ENCODE measurements at regions not wholly inside any gene's neighbourhood (a gene's known extent, or its start where the extent isn't known, plus 50 kb on each side); places are given as distances from the start of the nearest gene placed in this dataset.

DNA sequence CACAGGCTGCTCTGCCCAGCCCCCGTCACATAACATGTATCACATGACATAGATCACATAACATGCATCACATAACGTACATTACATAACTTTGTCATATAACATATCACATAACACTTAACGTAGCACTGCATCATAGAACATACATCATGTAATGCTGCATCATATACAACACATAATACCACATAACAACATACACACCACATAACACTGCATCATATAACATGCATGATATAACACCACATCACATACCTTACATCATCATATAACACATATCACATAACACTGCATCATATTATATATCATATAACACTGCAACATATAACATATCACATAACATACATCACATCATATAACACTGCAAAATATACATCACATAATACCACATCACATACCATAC lies 83.8 kb downstream of the AXIN2 start:
- DNase-seq, result no peak

DNA sequence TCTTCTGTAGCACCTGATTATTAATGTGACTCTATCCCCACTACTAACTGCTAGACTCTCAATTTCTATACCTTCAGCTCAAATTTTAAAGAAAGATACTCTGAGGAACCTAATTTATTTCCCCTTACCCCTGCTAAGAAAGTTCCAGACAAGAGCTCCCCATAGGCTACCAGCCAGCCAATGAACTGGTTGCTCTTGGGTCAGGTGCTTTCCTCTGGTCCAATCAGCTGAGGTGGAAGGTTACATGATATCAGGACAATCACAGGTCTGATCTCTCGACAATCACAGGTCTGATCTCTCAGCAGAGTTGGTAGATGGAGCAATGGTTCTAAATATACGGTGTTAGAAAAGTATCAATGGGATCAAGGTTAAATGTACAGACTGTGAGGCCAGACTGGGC lies 86.8 kb downstream of the AXIN2 start:
- no peak for DNase-seq

DNA sequence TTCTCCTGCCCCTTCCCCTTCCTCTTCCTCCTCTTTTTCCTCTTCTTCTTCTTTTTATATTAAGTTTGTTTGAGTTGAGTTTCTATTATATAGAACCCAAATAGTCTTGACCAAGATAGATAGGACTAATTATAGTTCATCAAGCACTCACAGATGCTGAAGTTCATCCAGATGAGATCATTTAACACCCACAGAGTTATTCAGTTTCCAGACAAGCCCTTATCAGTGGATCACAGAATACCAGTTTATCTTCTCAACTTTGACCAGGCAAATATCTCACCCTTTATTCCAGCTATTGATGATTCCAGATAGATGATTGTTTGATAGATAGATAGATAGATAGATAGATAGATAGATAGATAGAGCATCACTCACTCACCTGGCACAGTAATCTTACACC lies 87.5 kb downstream of the AXIN2 start:
- no peak for DNase-seq

DNA sequence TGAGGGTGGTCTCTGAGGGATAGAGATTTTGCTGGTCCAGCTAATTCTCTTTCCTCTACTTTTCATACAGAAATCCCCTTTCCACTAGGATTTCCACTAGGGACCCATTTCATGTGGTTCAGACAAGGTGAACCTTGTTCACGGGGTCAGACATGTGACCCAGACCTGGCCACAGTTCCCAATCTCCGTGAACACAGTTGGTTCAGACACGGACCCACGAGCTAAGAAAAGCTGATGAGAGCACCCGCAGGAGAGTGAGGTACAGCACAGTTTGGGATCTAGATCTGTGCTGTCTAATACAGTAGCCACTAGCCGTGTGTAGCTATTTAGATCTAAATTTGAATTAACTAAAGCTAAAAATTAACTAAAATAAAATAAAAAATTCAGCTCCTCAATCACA lies 88.1 kb downstream of the AXIN2 start:
- no peak for DNase-seq

DNA sequence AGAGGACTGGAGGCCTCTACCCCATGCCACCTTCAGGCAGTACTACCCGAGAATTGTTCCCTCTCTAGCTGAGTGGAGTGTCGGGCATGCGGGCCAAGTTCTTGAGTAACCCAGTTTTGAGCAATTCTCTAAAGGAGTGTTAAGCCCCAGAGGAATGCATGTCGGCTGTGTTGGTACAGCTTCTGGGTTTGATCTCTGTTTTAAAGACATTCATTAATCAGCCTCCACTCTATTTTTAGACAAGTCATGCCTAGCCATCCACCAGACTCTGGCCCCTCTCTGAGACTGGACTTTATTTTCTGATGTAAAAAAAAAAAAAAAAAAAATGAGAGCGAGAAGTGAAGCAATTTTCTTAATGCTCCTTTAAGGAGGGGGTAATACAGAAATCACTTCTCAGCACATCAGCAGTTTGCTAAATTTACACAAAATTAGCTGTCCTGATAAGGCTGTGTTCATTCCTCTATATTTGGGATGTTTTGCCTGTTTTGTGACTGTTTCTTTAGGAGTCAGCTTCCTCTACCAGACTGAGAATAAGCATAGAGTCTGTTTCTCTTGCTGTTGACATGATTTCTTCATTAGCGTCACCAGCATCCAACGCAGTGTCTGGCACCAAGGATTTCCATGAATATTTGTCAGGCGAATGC lies 88.7 kb downstream of the AXIN2 start:
- no peak for DNase-seq

DNA sequence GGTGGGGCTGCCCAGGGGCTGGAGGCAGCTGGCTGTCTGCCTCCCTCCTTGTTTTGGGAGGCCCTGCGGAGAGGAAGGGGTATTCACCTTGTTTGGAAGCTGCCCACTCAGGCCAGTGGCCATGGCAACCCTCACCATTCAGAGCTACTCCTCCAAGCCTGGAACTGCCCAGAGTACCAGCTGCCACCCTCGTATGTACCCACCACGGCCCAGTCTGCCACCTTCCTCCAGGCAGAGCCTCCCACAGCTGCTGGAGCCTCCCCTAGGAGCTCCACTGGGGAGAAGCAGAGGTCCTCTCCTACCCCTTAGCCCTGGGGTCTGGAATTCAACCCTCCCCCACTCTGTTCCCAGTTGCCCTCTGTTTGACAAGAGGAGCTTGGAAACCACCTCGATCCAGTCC lies 90.7 kb downstream of the AXIN2 start:
- no peak for DNase-seq

DNA sequence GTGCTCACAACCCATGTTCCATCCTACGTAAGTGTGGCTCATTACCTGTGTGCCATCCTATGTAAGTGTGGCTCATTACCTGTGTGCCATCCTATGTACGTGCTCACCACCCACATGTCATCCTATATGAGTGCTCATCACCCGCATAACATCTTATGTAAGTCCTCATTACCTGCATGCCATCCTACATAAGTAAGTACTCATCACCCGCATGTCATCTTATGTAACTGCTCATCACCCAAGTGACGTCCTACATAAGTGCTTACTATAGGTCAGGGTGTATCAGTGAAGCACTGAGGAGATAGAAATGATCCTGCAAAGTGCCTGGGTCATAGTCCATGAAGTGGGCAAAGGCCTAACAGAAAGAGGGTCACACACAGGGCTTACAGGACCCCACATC lies 93.1 kb downstream of the AXIN2 start:
- no peak for DNase-seq

DNA sequence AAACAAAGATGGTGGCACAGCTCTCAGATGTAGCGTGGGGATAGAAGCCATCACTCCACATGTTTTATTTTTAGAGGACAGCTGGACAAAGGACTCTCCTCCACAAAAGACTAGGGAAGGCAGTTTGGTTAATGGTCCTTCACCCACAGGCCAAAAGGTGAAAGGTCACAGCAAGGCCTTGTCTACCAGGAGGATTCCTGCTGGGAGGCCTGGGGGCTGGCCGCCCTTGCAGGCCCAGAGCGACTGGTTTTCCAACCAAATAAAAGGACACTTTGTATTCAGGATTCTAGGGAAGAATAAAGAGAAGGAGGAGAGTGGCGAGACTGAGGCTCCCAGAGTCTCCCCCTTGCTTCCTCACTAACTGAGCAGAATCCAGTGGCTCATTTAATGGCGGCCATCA lies 94.3 kb downstream of the AXIN2 start:
- no peak for DNase-seq

DNA sequence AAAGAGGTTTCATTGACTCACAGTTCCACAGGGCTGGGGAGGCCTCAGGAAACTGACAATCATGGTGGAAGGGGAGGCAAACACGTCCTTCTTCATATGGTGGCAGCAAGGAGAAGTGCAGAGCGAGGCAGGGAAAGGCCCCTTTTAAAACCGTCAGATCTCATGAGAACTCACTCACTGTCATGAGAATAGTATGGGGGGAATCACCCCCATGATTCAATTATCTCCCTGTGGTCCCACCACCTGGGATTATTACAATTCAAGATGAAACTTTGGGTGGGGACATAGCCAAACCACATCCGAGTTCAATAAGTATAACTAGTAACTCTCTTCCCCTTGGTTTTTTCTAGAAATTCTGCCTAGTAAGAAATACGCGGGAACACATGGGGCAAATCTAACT lies 94.9 kb downstream of the AXIN2 start:
- DNase-seq, result no peak

DNA sequence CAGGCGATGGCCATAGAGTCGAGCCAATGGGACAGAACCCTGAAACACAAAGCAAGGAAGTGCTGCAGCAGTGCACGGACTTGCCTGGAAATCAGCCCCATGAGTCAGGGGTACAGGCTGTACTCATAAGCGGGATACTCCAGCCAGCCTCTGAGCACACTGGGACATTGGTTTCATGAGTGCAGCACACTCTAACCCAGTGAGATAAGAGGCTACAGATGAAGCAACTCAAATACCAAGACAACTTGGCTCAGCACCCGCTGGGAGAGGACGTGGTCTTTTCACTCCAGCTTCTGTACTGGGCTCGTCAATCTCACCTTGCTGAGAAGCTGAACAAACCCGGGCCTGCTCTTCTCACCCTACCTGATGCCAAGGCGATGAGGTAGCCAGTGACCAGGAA lies 98.2 kb downstream of the AXIN2 start:
- DNase-seq, result no peak

DNA sequence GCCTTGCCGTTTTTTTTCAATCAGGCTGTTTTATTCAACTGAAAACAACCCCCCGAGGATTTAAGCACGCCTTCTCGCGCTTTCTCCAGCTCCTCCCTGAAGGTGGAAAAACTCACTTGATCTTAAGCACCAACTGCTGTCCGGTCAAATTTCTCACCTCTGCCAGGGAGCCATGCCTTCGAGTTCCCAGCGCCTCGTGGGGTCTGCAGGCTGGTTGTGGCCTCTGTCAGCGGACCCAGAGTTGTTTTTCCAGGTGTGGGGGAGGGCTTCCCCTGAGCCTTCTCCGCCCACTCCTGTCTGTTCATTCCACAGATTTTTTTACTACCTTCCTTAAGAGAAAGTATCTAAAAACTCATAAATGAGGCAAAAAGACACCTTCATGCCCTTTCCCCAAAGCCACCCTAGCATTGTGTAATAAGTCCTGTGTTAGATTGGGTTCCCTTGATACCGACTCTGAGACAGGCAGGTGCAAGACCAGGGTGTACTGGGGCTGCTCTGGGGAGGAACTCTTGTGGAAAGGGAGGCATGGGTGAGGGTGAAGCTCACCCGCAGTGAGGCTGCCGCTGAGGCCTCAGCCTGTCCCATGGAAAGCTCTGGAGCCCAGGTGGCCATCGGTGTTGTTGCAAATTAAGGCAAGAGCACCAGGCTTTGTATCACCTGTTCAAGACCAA lies 101.6 kb downstream of the AXIN2 start:
- no peak for DNase-seq

DNA sequence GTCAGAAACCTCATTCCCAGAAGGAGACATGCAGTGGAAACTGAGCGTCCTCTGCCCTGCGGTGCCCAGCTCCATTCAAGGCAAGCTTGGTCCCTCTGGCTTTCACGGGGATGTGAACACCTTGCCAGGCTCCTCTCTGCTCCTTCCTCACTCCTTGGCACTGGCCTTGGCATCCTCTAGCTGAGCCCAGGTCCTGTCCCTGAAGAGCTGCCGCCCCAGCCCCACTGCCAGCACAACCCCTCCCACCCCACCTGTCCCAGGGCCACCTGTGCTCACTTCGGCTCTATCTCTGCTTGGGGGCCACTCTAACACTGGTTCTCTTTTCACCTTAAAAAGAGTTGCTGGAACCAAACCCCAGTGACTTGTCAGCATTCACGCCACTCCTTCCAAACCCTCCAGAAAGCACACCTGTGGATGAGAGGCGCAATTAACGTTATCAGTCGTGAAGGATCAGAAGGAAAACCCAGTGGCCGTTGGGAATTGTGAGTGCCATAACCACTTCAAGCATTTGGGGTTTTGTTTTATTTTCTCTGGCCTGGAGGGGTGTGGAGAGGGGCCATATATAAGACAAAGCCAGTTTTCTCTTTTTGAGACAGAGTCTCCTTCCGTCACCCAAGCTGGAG lies 103.7 kb downstream of the AXIN2 start:
- DNase-seq, result no peak

DNA sequence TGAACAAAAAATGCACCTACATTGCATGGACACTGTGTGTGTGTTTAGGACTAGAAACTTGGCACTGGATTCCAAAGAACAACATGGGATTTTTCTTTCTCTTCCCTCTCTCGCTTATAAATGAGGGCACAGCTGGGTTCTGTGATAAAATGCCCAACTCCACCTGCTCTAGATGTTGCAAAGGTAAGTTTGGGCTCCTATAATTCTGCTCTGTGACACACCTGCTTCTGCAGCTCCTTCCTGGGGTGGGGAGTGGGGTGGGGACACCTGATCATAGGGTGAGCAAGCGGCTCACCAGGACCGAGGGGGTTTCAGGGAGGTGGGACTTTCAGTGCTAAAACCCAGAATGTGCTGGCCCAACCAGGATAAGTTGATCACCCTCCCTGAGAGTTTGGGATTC lies 104.3 kb downstream of the AXIN2 start:
- DNase-seq, result no peak

DNA sequence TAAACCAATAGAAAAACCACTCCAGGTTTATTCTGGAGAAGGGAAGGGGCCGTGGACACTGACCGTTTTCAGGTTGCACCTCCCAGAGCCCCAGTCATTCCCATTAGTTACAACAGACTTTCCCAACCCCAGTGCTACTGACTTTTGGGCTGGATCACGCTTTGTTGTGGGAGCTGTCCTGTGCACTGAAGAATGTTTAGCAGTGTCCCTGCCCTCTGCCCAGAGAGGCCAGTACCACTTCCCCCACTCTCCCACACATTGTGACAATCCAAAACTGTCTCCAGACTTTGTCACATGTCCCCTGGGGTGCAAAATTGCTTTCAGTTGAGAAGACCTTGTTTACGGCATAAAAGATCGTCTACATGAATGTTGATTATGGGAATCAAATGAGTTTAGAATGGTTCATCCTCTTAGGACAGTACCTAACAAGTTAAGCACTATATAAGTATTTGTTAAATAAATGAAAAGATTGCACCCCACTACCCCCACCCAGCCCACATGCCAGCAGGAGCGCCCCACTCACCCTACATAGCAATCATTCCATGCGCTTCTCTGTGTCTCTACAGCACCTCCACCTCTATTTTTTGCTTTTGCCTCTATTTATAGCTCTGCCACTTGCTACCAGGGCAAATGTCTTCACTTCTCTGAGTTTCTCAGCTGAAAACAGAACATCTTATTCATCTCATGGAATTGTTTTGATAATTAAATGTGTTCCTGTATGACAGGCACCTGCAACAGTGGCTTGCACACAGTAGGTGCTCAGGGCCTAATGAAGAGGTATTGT lies 104.9 kb downstream of the AXIN2 start:
- no peak for DNase-seq

DNA sequence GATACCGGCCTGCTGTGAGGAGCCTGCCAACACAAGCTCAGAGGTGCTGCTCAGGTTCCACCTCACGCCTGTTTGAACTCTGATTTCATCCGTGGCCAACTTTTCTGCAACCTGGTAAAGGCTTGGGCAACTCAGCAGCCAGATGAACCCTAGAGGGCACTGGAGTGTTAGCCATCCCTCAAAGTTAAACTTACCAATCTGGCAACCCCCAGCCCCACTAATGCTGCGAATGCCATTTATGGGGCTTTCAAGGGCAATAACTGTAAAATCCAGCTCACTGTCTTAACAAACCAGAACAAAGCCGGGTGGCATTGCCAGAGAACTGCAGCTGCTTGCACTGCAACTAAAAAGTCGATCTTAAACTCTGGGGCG lies 105.5 kb downstream of the AXIN2 start:
- peak; percentile 52 for DNase-seq

DNA sequence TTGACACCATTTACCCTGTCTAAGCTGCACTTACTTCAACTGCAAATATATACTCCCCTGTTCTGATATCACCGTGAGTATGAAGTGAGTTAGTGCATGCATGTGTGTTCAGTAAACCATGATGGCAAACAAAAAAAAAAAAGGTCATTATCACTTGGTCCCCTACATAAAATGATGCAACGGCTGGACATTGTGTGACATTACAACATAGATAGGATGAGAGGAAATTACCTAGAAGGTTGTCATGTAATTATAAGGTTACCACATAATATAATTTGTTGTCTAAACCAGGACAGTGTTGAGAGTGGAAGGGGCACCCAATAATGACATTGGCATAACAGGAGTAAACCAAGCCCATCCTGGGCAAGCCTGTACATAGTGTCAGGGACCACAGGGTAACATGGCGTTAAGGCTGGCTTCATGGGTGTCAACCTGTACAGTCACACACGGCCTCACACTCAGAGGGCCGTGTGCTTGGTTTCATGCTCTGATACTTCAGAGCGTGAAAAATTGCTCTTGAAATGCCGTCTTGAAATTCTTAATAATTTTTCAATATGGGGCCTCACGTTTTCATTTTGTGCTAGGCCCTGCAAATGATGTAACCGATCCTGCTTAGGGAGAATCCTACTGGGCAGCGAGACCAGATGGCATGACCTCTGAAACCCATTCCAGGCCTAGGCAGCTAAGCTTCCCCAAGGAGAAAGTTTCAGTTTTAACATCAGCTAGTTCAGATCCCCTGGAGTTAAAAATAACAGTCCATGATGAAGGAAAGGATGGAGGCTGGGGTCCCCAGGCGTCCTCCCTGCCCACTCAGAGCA lies 106.1 kb downstream of the AXIN2 start:
- no peak for DNase-seq

DNA sequence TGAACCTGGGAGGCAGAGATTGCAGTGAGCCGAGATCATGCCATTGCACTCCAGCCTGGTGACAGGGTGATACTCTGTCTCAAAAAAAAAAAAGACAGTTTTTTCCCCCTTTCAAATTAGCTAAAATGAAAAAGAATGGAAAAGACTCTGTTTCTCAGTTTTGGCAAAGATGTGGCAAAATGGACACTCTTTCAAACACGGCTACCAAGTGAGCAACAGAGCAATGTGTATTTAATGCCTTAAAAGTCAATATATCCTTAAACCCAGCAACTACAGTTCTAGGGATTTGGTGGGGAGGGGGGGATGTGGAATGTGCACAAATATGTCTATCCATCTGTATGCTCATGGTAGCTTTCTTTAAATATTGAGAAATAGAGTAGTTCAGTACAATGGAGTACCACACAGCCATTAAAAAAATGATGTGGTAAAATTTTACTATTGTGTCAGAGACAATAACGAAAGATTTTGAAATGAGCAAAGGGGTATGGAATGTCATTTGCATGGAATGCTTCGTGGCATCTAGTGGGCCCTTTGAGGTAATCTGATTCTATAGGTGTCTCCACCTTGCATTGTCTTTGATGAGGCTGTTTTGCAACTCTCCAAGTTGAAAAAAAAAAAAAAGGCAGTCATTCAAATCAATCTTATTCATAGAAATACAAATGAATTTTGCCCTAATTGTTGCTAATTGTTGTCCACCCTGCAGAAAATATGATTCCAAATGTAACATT lies 108.1 kb downstream of the AXIN2 start:
- no peak for DNase-seq

DNA sequence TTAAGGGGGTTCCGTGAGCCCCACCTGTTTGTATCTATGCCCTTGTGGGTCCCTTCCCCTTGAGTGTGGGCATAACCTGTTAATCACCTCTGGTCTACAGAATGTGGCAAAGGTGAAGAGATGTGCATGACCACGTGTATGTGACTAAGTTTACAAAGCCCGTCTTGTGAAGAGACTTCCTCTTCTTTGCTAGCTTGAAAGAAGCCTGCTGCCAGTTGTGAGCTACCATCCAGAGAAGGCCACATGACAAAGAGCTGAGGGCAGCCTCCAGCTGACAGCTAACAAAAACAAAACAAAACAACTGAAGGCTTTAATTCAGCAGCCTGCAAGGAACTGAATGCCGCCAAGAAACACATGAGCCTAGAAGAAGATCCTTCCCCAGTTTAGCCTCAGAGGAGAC lies 112.0 kb downstream of the AXIN2 start:
- no peak for DNase-seq

DNA sequence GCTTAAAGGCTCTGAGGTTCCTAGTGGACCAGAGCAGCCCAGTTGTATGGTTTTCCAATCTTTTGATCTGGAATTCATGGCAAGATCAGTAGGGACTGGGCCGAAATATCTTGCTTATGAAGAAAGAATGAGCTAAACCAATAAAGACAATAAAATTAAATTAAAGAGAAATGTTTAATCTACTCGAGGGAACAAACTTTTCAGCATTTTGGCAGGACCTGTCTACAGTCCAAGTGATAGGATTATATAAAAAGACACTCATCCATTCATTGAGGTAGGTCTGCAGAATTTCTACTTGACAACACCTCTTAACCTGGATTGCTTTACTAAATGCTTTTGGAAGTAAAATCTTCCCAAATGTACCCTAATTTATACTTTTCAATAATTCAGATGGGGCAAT lies 113.6 kb downstream of the AXIN2 start:
- DNase-seq, result no peak

DNA sequence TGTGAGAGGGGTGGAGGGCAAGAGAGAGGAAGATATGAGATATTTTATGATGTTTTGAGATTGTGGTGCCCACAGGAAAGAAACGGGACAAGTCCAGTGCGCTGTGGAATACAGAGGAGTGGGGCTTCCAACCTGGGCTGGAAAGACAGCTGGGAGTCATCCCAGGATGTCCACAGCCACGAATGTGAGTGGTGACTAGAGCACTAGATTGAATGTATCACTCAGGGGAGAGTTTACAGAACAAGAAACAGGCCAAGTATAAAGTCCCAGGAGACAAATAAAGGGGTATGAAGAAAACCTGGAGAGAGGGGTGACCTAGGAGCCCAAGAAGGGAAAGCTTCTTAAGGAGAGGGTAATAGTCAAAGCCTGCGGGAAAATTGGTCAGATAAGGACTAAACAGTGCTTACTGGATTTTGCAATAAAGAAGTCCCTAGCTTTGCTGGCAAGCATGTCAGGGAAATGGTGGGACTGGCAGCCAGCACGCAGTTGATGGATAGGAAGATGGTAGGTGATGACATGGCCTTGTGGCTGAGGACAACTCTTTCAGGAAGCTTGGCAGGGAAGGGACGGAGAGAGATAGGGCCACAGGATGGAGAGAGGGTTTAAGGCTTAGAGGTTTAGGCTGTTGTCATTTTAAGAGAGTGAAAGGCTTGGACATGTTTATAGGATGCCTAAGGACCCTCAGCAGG lies 114.5 kb downstream of the AXIN2 start:
- no peak for DNase-seq

DNA sequence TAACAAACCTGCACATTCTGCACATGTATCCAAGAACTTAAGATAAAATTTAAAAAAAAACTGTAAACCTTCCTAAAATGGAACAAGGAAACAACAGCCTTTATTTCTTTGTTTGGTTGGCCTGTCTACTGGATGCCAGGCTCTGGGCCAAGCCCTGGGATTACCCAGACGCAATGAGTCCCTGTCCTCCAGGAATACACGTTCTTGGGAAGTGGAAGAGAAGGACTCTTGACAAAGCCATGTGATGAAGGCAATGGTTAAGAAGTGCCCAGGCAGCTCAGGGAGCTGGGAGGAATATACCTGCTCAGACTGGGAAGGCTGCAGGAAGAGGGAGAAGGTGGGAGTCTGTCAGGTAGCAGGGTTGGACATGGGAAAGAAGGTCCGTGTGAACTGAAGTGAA lies 115.4 kb downstream of the AXIN2 start:
- no peak for DNase-seq
